Muscle of back (tissue), 3 donors: ENCODE measurements at regions not wholly inside any gene's neighbourhood (a gene's known extent, or its start where the extent isn't known, plus 50 kb on each side); places are given as distances from the start of the nearest gene placed in this dataset.
"Not testable (repeated sequence)": the region's sequence is repeated elsewhere in the genome, so short reads cannot be mapped to it uniquely, and the experiment has no call there.

Experiments used
- DNase-seq, 3 donors: peaks; one replicate each; pipeline versions ENCODE4 v3.0.0 to v3.0.0-alpha.2; 2013

- no peak for DNase-seq
Observed at GRCh38 chr12:131413471-131413870, 297.4 kb upstream of the SFSWAP start.

GRCh38 chr12:131414155-131414922 lies 296.6 kb upstream of the SFSWAP start:
- not testable (repeated sequence) for DNase-seq

GRCh38 chr12:131415781-131416180 lies 295.1 kb upstream of the SFSWAP start:
- DNase-seq, result no peak

- peak; percentile 19 to 78 (median 53) for DNase-seq
Observed at GRCh38 chr12:131418121-131418520, 292.8 kb upstream of the SFSWAP start.

- no peak for DNase-seq
Observed at GRCh38 chr12:131418884-131419283, 292.0 kb upstream of the SFSWAP start.

GRCh38 chr12:131420867-131421447 lies 289.9 kb upstream of the SFSWAP start:
- peak in 1 of 3 donors; percentile 42 for DNase-seq

- no peak for DNase-seq
Observed at GRCh38 chr12:131421509-131422186, 289.2 kb upstream of the SFSWAP start.

- DNase-seq, result no peak
Observed at GRCh38 chr12:131422187-131422520, 288.7 kb upstream of the SFSWAP start.

- DNase-seq, result no peak
Observed at GRCh38 chr12:131422744-131423143, 288.1 kb upstream of the SFSWAP start.

GRCh38 chr12:131424270-131424669 lies 286.6 kb upstream of the SFSWAP start:
- no peak for DNase-seq

- no peak for DNase-seq
Observed at GRCh38 chr12:131425112-131426075, 285.5 kb upstream of the SFSWAP start.

GRCh38 chr12:131428091-131428685 lies 282.7 kb upstream of the SFSWAP start:
- DNase-seq, result no peak

GRCh38 chr12:131429221-131429620 lies 281.7 kb upstream of the SFSWAP start:
- not testable (repeated sequence) for DNase-seq

- DNase-seq, result not testable (repeated sequence)
Observed at GRCh38 chr12:131429697-131430096, 281.2 kb upstream of the SFSWAP start.

GRCh38 chr12:131430158-131430742 lies 280.6 kb upstream of the SFSWAP start:
- DNase-seq, result no peak

- not testable (repeated sequence) for DNase-seq
Observed at GRCh38 chr12:131431126-131431655, 279.7 kb upstream of the SFSWAP start.

- DNase-seq, result no peak
Observed at GRCh38 chr12:131432532-131433260, 278.2 kb upstream of the SFSWAP start.

- no peak for DNase-seq
Observed at GRCh38 chr12:131434208-131435125, 276.4 kb upstream of the SFSWAP start.
